ENCODE measurements at regions not wholly inside any gene's neighbourhood (a gene's known extent, or its start where the extent isn't known, plus 50 kb on each side); places are given as distances from the start of the nearest gene placed in this dataset.
A peak's percentile ranks its signal among the peaks of the same experiment; 100 is the strongest.
"Not testable (repeated sequence)": the region's sequence is repeated elsewhere in the genome, so short reads cannot be mapped to it uniquely, and the experiment has no call there.

DNA sequence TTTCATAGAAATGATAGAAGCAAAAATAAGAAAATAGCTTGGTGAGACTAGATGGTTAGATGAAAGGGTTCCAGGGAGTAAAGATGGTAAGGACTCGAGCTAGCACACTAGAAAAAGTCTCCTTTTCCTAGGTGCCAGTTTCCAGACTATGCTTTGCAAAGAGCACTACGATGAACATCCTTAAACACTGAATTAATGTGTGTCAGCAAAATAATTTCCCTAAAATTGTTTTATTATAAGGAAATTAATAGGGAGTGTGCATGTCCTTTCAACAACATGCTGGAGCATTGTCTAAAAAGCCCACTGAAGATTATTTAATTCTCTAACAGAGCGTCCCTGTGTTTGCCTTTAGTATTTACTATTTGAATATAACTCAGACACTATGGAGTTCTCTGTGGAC lies 107.4 kb upstream of the NDUFV2 start:
- DNase-seq: no peak

DNA sequence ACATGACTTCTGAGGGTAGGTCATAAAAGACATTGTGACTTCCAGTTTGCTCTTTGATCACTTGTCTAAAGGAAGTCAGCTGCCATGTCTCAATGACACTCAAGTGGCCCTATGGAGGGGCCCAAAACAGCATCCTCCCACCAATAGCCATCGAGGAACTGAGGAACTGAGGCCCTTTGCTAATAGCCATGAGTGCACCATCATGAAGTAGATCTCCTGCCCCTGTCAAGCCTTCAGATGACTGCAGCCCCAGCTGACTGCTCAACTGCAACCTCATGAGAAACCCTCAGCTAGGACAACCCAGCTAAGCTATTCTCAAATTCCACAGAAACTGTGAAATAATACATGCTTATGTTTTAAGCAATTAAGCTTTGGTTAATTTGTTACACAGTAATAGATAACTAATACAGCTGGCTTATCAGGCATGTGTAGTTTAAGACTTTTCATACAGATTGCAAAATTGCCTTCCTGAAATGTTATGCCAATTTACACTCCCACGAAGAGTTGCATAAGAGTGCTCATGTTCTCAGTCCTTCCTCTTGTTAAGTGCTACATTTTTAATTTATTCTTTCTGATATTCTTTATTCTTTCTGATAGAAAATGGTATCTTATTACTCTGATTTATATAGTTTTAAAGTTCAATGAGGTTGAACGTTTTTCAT lies 105.6 kb upstream of the NDUFV2 start:
- no peak for DNase-seq

DNA sequence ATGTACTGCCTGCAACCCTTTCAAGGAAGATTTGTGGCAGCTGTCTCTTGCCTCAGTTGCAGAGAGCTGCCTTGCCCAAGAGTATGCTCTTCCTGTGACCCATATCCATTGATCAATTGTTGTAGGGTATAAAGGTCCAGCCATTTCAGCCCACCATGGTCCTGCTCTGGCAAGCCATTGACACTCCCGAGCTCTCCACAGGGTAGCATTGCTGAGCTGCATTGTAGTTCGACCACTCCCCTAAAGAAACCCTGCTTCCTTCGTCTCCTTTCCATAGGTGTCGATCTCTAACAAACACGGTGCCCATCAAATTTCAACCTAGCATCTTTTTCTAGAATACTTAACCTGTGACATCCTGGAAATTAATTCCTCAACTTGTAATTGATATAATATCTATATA lies 104.9 kb upstream of the NDUFV2 start:
- DNase-seq: no peak

DNA sequence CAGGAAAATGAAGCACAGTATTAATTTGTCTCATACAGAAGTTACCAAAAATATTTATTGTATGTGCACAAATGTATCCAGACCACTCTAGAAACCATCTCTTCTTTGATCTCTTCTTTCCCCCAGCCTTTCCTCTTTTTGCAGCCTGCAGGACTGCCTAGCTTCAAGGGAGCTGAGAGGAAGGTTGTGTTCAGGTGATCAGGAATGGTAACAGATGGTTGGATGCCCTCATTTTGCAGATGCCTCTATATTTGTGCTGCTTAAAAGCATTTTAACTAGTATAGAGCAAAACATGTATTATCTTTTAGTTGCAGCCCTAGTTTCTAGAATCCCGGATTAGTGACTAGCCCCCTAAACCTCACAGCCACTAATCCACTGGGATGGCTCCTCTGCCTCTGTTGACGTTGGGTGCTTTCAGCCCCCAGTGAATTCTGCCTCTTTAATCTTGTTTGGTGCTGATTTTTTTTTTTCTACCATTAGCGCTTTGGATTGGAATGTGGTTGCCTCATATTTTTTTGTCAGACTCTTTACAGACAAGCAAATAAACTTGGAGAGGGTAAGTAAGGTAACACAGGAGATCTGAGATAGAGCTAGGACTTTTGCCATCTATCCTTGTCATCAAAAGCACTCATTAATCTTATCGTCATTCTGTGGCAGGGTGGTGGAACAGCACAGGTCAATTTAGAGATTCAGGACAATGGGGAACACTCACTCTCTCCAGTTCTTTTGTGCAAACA lies 103.8 kb upstream of the NDUFV2 start:
- no peak for DNase-seq

DNA sequence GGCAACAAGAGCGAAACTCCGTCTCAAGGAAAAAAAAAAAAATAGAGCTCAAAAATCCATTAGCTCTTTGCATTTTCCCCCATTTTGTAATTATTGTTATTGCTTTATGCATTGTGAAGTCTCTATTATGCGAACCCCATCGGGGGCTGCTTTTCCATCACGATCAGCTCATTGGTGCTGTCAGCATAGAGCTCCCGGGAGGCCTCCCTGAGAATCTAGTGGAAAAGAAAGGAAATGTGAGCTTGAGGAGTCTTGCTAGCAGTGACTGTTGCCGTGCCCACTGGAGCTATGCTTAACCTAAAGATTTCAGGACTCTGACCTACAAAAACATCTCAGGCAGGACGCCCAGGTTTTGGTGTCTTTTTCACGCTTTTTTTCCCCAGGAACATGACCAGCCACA lies 102.6 kb upstream of the NDUFV2 start:
- DNase-seq: no peak

DNA sequence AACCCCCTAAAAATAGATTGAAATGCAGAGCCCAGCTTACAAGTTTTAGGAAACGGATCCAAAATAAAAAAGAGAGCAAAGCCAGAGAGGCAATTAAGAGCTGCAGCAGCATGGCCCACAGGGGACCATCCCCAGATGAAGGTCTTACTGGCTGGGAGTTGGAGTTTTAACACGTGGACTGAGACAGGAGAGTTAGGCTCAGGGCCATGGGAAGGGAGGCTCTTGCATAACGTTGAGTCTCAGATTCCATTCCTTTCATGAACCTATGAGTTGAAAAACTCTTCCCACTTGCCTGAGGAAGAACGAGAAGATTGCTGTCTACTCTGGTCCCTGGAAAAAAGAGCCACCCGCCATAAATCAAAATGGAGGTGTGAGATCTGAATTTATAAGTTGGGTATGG lies 101.8 kb upstream of the NDUFV2 start:
- DNase-seq: no peak

DNA sequence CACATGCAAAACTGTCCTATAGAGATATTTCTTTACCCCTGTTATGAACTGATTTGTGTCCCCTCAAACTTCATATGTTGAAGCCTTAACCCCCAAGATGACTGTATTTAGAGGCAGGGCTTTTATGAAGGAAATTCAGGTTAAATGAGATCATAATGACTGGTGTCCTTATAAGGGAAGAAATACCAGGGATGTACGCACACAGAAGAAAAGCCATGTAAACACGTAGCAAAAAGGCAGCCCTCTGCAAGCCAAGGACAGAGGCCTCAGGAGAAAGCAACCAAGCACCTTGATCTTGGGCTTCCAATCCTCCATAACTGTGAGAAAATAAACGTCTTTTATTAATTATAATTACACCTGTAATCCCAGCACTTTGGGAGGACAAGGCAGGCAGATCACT lies 101.3 kb upstream of the NDUFV2 start:
- no peak for DNase-seq

DNA sequence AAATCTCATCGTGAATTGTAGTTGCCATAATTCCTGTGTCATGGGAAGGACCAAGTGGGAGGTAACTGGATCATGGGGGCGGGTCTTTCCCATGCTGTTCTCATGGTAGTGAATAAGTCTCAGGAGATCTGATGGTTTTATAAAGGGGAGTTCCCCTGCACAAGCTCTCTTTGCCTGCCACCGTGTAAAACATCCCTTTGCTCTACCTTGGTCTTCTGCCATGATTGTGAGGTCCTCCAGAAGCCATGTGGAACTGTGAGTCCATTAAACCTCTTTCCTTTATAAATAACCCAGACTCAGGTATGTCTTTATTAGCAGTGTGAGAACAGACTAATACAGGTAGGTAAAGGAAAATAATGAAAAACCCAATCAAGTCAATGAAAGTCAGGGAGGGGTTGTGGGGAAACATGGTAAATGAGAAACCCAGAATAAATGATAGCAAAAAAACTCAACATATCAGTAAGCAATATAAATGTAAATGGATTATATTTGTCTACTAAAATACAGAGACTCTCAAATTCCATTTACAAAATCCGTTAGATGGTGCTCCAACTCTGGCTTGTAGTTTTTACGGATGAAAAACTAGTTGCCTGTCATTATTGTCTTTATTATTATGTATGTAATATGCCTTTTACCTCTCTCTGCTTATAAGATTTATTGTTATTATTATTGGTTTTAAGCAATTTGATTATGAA lies 98.9 kb upstream of the NDUFV2 start:
- DNase-seq: no peak

DNA sequence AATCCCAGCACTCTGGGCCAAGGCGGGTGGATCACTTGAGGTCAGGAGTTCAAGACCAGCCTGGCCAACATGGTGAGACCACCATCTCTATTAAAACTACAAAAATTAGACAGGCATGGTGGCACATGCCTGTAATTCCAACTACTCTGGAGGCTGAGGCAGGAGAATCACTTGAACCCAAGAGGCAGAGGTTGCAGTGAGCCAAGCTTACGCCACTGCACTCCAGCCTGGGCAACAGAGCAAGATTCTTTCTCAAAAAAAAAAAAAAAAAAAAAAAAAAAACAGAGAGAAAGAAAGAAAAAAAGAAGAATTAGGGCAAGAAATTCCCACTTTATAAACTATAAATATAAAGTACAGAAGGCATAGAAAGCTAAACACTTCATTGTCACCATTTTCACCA lies 98.2 kb upstream of the NDUFV2 start:
- not testable (repeated sequence) for DNase-seq

DNA sequence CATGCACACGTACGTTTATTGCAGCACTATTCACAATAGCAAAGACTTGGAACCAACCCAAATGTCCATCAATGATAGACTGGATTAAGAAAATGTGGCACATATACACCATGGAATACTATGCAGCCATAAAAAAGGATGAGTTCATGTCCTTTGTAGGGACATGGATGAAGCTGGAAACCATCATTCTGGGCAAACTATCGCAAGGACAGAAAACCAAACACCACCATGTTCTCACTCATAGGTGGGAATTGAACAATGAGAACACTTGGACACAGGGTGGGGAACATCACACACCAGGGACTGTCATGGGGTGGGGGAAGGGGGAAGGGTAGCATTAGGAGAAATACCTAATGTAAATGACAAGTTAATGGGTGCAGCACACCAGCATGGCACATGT lies 94.8 kb upstream of the NDUFV2 start:
- not testable (repeated sequence) for DNase-seq

DNA sequence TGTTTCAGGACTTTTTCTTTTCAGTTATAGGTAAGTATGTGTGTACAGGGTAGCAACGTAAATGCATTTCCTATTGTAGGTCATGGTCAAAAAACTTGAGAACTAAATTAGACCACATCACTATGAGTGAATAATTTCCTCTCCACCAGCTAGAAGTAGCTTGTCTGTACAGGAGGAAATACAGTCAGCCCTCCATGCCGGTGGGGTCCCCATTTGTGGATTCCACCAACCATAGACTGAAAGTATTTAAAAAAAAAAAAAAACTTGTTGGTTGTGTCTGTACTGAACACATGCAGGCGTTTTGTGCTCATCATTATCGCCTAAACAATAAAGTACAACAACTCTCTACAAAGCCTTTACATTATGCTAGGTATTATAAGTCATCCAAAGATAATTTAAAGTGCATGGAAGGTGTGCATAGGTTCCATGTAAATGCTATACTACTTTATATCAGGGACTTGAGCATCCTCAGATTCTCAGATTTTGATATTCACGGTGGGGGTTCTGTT lies 94.2 kb upstream of the NDUFV2 start:
- no peak for DNase-seq

DNA sequence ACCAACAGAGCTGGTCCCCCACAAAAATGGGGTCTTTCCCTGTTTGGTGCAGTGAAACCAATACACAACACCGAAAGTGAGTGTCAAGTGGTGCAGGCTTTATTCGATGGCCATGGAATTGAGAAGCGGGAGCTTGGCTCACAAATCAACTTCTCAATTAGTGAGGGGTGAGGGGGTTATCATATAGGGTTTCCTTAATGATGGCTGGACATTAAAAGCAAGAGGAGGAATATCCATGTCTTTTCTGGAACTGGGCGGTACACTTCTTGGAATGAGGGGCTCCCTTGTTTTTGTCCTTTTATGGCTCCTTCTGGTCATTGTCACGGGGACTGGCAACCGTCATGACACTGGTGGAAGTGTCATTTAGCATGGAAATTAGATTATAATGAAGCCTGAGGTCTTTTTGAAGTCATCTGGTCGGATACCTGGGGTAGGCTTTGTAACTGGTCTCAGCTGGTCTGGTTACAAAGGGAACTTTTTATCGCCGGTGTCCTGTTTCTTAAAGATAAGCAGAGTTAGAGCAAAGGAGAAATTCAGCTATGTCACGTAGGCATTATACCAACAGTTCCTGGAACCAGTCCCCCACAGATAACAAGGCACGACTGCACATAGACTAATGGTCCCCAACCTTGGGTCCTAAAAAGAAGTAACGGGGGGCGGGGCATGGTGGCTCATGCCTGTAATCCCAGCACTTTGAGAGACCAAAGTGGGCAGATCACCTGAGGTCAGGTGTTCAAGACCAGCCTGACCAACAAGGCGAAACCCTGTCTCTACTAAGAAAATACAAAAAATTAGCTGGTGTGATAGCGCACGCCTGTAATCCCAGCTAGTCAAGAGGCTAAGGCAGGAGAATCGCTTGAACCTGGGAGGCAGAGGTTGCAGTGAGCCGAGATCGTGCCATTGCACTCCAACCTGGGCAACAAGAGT lies 93.5 kb upstream of the NDUFV2 start:
- DNase-seq: no peak

DNA sequence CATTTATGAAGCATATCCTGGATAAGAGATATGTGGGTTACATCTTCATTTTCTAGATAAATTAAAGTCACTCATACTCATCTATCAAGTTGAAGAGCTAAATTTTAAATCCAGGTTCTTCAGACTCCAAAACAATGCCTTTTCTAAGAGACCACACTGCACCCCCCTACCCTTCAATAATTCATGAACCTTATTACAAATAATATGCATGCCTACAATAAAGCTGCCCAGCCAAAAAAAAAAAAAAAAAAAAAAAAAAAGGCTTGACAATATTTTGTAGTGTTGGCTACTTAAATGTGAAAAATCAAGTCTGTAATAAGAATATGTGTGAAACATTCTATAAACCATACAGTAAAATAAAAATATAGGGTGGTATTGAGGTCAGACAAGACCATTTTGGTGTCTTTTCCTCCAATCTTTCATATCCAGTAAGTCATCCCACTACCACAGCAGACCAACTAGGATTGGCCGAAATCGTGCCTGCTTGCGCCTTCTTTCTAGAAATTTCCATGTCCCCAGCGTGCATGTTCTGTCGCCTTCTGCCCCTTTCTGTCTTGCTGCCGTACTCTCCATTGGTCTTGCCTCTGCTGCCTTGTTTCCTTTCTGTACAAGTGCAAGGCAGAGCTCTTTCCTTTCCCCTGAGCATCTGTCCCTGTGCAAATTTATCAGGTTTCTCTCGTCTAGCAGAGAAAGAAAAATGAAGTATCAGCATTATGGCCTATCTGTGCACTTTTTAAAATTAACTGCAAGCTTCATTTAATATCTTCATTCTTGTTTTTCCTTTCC lies 92.6 kb upstream of the NDUFV2 start:
- no peak for DNase-seq

DNA sequence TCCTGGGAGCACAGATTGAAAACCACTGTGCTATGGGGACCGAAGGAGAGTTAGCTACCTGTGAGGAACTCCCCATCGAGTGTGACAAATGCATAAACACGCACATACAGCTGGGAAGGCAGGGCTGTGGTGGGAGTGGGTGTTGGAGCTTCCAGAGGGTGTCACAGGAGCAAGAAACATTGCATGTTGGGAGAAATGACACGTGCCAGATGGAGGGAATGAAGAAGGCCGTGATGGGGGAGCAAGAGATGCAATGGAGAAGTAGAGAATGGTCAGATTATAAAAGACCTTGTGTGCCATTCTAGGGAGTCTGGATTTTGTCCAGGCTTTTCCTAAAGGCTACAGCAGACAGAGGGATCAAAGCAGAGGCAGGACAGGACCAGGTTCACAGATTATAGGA lies 91.1 kb upstream of the NDUFV2 start:
- DNase-seq: no peak

DNA sequence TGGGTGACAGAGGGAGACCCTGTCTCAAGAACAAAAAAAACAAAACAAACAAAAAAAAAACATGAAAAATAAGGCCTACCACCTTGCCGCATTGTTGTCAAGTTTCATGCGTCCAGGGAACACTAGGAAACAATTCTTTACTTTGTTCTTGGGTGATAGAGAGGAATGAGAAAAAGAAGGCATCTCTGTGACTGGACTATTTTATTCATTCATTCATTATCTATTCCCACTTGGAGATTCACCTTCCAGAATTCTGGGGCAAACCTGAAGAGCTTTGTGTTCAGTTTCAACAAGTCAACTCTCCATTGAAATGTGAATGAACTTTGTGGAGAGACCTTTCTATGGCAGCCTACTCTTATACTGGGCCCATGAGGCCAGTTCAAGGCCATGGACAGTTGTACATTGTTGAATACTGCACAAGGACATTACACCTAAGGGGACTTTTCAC lies 88.5 kb upstream of the NDUFV2 start:
- no peak for DNase-seq

DNA sequence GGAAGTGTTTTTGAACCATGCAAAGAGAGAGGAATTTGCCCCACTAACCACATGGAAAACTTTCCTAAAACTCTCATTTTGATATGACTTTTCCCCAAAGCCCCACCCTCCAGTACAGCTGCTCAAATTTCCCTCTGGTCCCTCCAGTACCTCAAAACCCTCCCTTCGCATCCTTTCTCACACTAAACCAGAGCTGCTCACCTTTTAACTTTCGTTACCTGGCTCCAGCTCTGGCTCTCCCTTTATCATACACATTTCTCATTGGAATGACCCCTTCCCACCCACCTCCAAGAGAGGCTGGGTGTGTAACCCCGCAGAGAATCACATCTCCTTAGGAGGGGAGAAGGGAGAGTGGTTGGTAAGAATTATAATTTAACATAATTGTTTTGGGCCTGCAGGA lies 86.8 kb upstream of the NDUFV2 start:
- DNase-seq: no peak

DNA sequence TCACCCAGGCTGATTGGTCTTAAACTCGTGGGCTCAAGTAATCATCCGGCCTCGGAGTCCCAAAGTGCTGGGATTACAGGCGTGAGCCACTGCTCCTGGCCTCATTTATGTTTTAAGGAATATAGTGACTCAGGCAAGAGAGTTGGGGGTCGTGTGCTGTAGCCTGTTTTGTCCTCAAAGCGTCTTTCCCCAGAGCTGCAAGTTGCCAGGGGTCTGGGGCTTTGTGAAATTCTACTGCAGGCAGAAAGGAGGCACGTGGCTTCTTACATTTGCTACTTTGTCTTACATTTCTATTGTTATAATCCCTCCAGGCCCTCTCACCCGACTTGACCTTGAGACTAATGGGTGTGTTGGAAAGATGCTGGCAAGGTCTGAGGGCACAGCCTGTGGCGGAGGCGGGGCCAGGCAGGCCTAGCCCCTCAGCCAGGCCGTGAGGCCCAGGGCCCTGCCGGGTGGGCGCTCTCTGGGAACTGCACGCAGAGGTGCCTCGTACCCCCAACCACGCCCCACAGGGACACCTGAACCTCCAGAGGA lies 85.8 kb upstream of the NDUFV2 start:
- no peak for DNase-seq

DNA sequence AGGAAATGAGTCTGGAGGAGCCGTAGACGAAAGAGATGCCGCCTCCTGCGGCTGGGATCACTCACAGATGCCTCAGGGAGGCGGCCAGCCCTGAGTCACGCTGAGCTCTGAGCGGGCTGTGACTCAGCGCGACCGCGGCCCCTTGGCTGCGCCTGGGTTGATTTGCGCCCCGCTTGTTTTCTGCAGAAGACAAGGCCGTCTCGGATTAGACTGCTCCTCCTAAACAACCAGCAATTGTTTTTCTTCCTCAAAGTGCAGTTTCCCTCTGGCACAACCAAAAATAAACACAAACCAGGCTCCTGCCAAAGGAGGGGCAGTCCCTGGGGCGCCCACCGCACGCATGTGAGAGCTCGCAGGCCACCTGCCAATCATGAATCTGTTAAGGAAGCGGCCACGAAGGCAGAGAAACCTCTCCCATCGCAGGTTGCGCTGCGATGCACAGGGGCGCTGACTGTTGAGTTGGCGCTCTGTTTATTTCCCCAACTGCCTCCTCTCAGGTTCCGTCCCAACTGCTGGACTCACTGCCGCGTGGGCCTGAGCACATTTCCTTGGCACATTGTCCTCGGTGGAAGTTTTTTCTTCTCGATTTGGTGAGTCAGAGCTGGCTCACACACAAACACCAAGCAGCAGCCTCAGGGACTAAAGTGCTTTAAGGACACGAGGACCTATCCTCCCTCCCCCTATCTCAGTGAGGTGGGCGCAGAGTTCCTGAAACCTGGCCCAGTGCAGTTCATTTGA lies 85.2 kb upstream of the NDUFV2 start:
- peak; percentile 63 for DNase-seq

DNA sequence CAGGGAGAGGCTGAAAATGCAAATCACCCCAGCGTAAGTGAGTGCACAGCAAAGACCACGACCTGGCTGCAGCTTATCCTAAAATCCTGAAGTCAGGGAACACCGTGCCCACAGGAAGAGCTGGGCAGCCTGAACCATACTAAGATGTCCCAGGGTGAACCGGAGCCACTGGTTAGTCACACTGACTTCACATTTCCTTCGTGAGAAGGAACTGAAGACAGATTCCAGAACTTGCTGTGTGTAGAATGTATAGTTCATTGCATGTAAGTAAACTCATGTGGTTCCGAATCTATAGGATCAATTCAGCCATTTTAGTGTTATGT lies 84.6 kb upstream of the NDUFV2 start:
- DNase-seq: no peak

DNA sequence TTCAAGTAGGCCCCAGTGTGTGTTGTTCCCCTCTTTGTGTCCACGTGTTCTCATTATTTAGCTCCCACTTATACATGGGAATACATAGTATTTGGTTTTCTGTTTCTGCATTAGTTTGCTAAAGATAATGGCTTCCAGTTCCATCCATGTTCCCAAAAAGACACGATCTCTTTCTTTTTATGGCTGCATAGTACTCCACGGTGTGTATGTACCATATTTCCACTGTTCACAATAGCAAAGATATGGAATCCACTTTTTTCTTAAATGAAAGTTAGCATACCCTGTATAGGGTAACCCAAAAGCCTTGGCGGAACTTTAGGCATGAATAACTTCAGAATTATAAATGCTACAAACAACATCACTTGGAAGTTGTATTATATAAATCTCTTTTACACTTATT lies 83.4 kb upstream of the NDUFV2 start:
- DNase-seq: no peak

DNA sequence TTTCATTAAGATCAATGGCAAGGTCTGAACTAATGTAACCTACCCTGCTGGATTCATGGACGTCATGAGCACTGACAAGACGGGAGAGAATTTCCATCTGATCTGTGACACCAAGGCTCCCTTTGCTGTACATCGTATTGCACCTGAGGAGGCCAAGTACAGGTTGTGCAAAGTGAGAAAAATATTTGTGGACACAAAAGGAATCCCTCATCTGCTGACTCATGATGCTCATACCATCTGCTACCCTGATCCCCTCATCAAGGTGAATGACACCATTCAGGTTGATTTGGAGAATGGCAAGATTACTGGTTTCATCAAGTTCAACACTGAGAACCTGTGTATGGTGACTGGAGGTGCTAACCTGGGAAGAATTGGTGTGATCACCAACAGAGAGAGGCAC lies 82.3 kb upstream of the NDUFV2 start:
- no peak for DNase-seq
